NCI-H82 treated with DMSO at 0.1 percent for 48 hours (cell line): ENCODE measurements at regions not wholly inside any gene's neighbourhood (a gene's known extent, or its start where the extent isn't known, plus 50 kb on each side); places are given as distances from the start of the nearest gene placed in this dataset.
"Not testable (repeated sequence)": the region's sequence is repeated elsewhere in the genome, so short reads cannot be mapped to it uniquely, and the experiment has no call there.

Source experiments
- DNase-seq: peaks from one replicate; lab custom pipeline; 2025; ENCODE audit not compliant: unreplicated experiment; lab: John Stamatoyannopoulos, UW

- DNase-seq, result no peak
These were observed 370.6 kb downstream of the DMRTA1 start for GRCh38 chr9:22817181-22817580.

DNA sequence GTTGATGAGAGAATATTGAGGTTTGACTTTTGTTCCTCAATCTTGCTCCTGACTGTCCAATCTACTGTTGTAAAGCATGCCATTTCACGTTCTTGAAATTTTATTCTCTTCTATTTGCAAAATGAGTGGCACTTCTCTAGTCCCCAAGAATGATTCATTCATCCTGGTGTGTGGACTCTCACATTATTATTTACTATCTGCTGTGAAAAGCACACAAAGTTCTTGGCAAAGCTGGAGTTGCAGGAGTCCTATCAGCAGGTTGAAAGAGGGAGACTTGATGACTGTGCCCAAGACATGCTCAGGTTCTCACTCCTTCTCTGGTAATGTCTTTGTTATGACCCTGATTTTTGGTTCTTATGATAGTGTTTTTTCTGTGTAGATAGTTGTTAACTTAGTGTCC lies 382.6 kb downstream of the DMRTA1 start:
- no peak for DNase-seq

DNA sequence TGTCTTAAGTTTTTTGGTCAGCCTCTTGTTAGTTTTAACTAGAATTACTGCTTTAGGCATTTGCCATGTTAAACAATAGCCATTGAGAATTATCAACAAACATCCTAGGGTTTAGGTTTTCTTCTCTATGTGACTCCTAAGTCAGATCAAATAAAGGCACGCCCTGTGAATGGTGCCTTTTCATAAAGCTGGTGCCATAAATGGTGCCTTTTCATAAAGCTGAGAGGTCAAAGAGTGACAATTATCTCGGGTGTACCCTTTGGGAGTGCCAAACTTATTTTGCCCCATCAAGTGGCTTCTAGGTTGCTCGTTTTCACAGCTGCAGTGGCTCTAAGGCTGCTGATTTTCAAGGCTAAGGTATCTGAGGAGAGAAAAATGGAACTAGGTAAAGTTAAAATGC lies 391.6 kb downstream of the DMRTA1 start:
- DNase-seq, result no peak

- DNase-seq, result no peak
These were observed 394.0 kb downstream of the DMRTA1 start for GRCh38 chr9:22840641-22841040.

DNA sequence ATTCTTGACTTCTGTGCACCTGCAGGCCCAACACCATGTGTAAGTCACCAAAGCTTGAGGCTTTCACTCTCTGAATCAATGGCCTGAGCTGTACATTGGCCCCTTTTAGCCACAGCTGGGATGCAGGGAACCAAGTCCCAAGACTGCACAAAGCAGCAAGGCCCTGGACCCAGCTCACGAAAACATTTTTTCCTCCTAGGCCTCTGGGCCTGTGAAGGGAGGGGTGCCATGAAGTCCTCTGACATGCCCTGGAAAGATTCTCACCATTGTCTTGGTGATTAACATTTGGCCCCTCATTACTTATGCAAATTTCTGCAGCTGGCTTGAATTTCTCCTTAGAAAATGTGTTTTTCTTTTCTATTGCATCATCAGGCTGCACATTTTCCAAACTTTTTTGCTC lies 398.6 kb downstream of the DMRTA1 start:
- not testable (repeated sequence) for DNase-seq

DNA sequence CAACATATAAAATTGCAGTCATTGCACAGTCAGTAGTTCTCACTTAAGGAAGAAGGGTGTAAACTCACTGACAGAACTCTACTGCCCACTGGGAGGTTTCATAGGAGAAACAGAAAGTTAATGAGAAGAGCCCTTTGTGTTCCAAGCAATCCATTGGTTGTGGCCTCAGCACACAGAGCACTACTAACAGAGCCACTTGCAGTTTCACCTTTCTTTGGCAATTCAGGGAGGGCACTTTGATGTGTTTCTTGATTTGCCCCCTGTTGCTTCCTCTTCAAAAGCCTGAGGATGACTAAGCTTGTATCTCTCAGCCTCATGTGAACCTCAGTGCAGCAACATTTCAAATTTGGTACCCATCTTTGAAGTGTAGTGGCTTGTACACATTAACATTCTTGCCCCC lies 409.4 kb downstream of the DMRTA1 start:
- DNase-seq, result no peak

- DNase-seq, result no peak
These were observed 410.7 kb downstream of the DMRTA1 start for GRCh38 chr9:22857316-22857715.

DNA sequence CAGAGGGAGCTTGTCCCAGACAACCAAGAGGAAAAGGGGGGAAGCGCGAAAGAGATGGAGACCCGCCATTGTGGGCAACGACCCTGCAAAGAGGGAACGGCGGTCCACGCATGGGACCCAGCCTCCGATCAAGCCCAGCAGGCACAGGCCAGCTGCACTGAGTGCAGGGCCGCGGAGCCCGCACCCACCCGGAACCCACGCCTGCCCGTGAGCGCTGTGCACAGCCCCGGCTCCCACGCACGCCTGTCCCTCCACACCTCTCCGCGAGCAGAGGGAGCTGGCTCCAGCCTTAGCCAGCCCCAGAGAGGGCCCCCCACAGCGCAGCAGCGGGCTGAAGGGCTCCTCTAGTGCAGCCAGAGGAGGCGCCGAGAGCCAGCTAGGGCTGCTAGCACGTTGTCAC lies 416.5 kb downstream of the DMRTA1 start:
- DNase-seq, result no peak

GRCh38 chr9:22863736-22864135 lies 417.1 kb downstream of the DMRTA1 start:
- no peak for DNase-seq

- DNase-seq, result no peak
These were observed 446.7 kb downstream of the DMRTA1 start for GRCh38 chr9:22893196-22893843.

DNA sequence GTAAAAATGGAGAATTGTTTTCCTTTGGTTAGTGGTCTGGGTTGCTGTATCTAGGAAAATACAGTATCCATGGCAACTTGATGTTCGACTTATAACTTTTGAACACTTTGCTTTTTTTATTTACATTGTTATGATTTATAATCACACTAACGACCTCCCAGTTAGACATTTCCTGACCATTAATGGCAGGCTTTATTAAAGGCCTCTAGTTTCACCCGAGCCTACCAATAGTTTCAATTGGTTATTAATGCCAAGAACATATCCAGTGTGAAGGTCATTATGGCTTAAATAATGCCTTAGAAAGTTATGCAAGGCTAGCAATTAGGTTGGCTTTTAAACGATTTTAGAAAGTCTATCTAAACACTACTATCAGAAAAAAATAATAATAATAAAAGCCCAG lies 452.0 kb downstream of the DMRTA1 start:
- DNase-seq, result no peak

- DNase-seq, result no peak
These were observed 465.0 kb downstream of the DMRTA1 start for GRCh38 chr9:22911632-22912031.

DNA sequence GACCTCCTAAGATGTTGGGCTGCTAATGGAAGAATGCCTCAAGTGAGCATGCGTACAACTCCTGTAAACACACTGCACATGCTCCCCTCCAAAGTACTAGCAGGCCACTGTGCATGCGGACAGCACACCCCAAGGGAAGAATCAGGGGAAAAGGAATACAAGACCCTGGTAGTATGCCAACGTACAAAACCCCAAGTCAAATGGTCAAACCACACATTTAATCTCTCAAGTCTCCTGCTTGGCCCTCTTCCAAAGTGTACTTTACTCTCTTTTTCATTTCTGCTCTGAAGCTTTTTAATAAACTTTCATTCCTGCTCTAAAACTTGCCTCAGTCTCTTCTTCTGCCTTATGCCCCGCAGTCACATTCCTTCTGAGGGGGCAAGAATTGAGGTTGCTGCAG lies 466.4 kb downstream of the DMRTA1 start:
- no peak for DNase-seq

DNA sequence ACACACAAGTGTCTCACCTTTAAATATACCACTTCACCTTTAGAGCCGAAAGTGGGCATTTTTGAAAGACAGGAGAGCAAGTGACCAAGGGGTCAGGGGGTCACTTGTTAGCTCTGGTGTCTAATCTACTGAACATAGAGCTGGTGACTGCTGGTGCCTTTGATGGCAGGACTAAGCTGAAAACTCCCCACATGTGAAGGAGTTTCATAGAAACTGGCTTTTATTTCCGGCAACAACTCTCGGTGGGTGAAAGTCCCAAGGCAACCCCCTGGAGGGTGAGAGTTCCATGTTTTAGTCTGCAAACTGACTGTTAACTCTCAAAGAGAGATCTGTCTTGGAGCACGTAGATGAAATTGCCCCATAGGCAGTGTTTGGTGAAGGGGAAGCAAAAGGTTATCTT lies 466.9 kb downstream of the DMRTA1 start:
- DNase-seq, result no peak

DNA sequence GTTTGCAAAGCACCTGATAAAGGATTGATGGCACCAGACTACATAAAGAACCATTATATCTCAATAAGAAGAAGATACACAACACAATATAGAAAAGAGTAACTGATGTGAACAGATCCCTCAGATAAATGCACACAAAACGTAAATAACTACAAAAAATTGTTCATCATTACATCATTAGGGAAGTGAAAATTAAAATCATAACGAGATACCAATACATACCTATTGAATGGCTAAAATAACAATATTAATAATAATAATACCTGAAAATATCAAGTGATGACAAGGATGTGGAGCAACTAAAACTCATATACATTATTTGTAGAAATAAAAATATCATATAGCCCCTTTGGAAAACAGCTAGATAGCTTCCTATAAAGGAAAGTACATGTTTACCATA lies 469.5 kb downstream of the DMRTA1 start:
- DNase-seq, result no peak

DNA sequence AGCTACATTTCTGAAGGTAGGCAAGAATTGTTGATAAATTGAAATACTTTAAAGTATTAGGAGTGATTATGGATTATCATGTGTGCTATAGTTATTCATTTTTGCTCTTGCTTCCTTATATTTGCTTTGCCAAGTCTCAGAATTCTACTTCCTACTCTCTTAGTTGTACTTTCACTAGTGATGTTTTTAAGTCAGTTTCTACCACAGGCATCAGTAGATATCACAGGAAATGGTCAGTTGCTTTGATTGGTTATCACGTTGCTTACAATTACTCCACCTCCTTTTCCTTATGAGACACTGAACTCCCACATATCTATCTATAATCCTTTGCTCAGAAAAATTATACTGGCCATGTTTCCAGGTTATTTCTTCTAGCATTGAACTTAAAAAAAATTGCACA lies 472.8 kb downstream of the DMRTA1 start:
- no peak for DNase-seq

DNA sequence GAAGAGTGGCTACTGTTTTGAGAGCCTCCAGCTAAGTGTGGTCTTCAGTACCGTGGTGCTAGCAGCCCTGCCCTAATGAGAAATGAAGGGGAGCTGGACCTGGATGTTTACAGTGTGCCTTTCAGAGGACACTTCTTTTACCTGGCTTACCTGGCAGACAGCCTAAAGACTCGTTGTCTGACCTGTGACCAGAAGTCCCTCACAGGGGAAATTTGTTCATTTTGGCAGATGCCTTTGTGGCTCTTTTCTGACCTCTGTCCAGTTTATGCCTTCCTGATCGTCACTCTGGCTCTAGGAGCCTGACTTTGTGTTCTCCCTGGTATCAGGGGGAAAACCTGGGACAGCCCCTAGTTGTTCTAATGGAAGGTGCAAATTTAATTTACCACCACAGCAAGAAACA lies 475.1 kb downstream of the DMRTA1 start:
- DNase-seq, result no peak

- DNase-seq, result no peak
These were observed 475.6 kb downstream of the DMRTA1 start for GRCh38 chr9:22922222-22922621.

GRCh38 chr9:22954550-22954949 lies 507.9 kb downstream of the DMRTA1 start:
- no peak for DNase-seq

- DNase-seq, result no peak
These were observed 508.3 kb downstream of the DMRTA1 start for GRCh38 chr9:22954964-22955363.

DNA sequence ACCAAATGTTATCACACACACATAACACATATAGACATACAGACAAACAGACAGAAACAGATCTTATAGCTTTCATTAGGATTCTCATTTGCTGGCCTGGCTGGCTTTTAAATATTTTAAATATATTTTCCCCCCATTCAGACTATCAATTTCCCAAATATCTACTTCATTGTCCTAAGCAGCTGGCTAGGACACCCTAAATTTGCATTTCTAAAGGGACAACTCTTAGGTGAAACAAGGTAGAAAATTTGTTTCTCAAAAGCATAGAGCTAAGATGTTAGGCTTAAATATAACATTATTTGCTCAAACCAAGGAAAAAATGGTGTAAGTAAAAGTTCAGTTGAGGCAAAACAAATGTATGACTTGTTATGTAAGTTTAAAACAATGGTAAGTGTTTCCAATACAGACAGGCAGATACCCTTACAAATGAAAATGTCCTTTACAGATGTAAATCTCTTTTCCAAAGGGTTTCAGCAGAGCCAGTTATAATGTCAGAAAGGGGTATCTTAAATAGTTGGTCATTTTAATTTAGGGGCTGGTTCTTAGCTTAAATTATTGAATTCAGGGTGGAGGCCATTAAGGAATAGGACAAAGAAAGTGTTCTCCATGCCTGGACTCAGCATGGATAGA lies 522.8 kb downstream of the DMRTA1 start:
- DNase-seq, result no peak

DNA sequence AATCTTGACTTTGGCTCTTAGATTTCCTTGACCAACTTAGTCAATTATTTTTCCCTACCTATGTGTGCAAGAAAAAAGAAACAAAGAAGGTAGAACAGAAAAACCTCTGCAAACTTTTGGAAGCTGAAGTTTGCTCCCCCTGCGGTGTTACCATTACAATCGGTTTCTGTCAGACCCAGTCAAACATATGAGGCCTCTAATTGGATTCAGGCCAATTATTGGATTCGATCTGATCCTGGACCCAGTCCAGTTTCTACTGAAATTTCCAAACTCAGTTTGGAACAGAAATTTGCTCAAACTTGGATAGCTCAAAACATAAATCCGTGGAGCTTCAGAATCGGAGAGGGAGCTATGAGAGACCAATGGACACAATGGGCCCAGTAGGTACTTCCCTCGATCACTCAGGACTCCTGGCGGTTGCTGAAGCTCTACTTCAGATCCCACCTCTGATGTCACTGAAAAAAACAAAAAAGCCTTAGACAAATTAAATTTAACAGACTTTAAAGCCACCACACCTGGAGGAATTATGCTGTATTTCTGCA lies 523.9 kb downstream of the DMRTA1 start:
- no peak for DNase-seq

GRCh38 chr9:22975951-22976350 lies 529.3 kb downstream of the DMRTA1 start:
- no peak for DNase-seq
